AG09319 (cell line): ENCODE measurements at regions not wholly inside any gene's neighbourhood (a gene's known extent, or its start where the extent isn't known, plus 50 kb on each side); places are given as distances from the start of the nearest gene placed in this dataset.

Experiments used
- DNase-seq: peaks from one replicate; pipeline ENCODE4 v3.0.0-alpha.2; 2010; ENCODE audit warnings: low read depth; ENCODE audit errors: extremely low read depth
- TF ChIP-seq, protein P1 (sequence below): IDR thresholded peaks from 2 replicates; pipeline ENCODE4 v1.5.1; 2011; ENCODE audit warnings: low read depth, mild to moderate bottlenecking, inconsistent platforms, low read length, moderate library complexity

- no peak for DNase-seq
Measured at GRCh38 chr4:152089584-152089983, 328.8 kb upstream of the GATB start.

GRCh38 chr4:152087335-152087734 lies 326.5 kb upstream of the GATB start:
- TF ChIP-seq, protein P1, sequence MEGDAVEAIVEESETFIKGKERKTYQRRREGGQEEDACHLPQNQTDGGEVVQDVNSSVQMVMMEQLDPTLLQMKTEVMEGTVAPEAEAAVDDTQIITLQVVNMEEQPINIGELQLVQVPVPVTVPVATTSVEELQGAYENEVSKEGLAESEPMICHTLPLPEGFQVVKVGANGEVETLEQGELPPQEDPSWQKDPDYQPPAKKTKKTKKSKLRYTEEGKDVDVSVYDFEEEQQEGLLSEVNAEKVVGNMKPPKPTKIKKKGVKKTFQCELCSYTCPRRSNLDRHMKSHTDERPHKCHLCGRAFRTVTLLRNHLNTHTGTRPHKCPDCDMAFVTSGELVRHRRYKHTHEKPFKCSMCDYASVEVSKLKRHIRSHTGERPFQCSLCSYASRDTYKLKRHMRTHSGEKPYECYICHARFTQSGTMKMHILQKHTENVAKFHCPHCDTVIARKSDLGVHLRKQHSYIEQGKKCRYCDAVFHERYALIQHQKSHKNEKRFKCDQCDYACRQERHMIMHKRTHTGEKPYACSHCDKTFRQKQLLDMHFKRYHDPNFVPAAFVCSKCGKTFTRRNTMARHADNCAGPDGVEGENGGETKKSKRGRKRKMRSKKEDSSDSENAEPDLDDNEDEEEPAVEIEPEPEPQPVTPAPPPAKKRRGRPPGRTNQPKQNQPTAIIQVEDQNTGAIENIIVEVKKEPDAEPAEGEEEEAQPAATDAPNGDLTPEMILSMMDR, result no peak
- DNase-seq, result no peak

More at GRCh38 chr4:152089584-152089983, 328.8 kb upstream of the GATB start:
- TF ChIP-seq, protein P1, result no peak

- TF ChIP-seq, protein P1, result no peak
- no peak for DNase-seq
Measured at GRCh38 chr4:152085657-152086056, 324.9 kb upstream of the GATB start.

- TF ChIP-seq, protein P1, result no peak
- no peak for DNase-seq
Measured at GRCh38 chr4:152083338-152083737, 322.5 kb upstream of the GATB start.

GRCh38 chr4:152081024-152081423 lies 320.2 kb upstream of the GATB start:
- TF ChIP-seq, protein P1, result no peak
- DNase-seq, result no peak

GRCh38 chr4:152079543-152080293 lies 318.9 kb upstream of the GATB start:
- TF ChIP-seq, protein P1, result no peak
- DNase-seq, result no peak

- TF ChIP-seq, protein P1, result no peak
- no peak for DNase-seq
Measured at GRCh38 chr4:152079079-152079478, 318.3 kb upstream of the GATB start.
